Hematopoietic multipotent progenitor cell (in vitro differentiated cells): ENCODE measurements at regions not wholly inside any gene's neighbourhood (a gene's known extent, or its start where the extent isn't known, plus 50 kb on each side); places are given as distances from the start of the nearest gene placed in this dataset.
A peak's percentile ranks its signal among the peaks of the same experiment; 100 is the strongest.
"Not testable (repeated sequence)": the region's sequence is repeated elsewhere in the genome, so short reads cannot be mapped to it uniquely, and the experiment has no call there.

Source experiments
- DNase-seq, 3 donors: peaks; one replicate each; pipeline ENCODE4 v3.0.0-alpha.2; 2011 to 2015; ENCODE audit warnings: low read depth in 2 of 3, low spot score in 2 of 3

DNA sequence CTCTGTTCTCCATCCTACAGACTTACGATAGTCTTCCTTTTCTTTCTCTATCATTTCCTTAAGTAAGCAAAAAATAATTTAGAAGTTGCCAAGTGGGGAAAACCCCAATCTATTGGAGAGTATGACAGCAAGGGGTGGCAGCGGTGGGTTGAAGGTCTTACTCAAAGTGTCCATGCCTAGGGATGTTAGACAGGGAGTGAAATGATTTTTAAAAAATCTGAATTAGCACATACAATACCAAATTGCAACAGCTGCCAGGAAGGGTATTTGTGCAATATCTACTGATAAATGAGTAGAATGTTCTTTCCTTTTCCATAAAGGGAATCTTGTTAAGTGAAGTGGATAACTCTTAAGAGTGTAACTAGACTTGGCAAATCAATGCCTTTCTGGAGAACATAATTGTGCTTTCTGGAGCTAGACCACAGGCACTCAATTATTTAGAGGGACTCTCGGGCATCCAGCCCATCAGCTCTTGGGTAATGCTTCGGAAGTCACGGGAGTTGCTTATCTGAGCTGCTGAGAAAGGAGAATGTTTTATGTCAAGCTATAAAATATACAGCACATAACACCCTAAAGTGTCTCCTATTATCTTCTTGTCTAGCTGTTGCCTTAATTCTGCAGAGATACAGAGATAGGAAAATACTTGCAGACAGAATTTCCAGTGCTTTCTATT is 151.5 kb downstream of the KCNJ2 start:
- no peak for DNase-seq

DNA sequence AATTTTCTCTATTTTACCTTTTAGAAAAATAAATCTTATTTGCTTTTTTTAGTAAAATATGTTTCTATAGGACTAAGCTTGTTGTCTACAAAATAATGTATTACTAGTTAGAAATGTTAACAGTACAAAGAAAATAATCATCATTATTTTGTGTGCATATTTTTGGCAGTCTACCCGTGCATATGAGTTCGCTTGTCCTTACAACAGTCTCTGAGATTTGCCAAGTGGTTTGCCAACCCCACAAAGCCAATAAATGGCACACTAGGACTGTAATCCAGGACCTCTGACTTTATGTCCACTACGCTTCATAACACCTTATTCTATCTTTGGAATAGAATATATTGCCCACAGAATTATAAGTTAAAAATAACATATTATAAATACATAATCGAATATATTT is 152.0 kb downstream of the KCNJ2 start:
- no peak for DNase-seq

DNA sequence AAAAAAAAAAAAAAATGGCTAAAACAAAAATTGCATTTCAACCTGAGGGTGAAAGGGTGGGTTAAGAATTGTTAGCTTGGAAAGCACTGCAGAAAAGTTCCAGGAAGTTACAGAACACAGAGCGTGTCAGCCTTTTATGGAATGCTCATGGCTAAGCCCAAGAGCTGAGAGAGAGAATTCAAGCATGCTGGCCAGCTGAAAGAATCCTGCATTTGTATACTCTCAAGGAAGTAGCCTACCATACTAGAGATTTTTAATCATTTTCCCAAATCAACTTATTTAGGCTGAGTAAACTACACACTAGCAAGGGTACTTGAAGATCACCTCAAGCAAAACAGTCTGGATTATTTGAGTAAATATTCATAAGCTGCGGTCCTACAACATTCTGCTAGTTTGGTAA is 153.9 kb downstream of the KCNJ2 start:
- no peak for DNase-seq

DNA sequence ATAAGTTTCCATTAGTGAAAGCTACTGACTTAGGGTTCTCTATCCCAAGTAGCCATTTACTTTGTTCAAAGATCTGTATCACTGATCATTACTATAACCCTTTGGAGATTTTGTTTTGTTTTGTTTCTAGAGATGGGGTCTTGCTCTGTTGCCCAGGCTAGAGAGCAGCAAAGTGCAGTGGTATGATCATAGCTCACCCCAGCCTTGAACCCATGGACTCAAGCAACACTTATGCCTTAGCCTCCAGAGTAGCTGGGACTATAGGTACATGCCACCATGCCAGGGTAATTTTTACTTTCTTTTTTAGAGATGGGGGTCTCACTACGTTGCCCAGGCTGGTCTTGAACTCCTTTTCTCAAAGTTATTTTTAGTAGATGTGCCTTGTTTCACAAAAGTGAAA is 154.7 kb downstream of the KCNJ2 start:
- DNase-seq: no peak

DNA sequence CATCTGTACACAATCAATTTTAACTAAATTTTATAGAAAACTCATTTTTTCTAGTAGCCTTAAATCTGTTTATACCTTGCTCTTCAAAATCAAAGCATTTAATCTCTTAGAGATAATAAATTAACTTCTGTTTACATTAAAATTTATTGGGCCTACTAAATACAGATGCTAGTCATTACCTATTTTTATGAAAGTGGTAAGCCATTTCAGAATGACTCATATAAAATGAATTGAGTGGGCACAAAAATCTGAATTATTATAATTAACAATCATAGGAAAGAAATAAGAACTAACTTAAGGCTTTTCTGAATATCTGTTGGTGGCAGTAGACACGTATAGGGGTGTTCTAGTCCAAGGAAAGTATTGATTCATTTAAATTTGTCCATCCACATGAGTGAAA is 157.9 kb downstream of the KCNJ2 start:
- no peak for DNase-seq

DNA sequence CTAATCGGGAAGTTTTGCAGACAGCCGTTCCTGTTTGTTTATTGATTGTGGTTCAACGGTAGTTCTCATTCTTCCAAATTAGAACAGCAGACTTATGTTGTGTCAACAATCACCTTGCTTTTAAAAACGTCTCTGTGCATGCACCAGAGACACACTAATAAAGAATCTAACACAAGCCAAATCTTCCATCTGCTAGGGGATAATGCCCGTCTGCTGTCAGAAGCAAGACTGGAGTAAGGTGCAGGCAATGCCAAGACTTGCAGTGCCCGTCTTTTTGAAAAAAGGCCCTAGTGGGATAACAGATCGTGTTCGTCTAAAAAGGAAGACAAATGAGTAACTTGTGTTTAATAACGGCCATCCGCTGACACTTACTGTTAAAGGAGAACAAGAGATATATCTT is 158.4 kb downstream of the KCNJ2 start:
- DNase-seq: no peak

DNA sequence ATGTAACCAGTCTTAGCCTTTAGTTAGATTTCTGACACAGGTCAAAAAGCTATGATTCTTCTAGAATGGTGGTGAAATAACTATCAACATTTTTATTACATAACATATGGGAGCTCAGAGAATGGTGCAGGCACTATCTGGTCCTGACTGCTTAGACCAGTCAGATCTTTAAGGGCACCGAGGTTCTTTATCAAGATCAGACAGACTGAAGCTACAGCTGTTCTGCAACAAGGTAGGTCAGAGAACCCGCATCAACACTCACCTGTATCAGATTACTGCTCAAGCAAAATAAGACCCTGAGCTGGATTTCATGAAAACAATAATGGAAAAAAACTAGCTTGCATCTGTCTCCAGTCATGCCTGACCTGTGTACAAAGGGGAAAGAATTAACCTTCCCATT is 160.4 kb downstream of the KCNJ2 start:
- no peak for DNase-seq

DNA sequence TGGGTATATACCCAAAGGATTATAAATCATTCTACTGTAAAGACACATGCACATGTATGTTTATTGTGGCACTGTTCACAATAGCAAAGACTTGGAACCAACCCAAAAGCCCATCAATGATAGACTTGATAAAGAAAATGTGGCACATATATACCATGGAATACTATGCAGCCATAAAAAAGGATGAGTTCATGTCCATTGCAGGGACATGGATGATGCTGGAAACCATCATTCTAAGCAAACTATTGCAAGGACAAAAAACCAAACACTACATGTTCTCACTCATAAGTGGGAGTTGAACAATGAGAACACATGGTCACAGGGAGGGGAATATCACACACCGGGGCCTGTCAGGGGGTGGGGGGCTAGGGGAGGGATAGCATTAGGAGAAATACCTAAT is 161.7 kb downstream of the KCNJ2 start:
- DNase-seq: not testable (repeated sequence)

DNA sequence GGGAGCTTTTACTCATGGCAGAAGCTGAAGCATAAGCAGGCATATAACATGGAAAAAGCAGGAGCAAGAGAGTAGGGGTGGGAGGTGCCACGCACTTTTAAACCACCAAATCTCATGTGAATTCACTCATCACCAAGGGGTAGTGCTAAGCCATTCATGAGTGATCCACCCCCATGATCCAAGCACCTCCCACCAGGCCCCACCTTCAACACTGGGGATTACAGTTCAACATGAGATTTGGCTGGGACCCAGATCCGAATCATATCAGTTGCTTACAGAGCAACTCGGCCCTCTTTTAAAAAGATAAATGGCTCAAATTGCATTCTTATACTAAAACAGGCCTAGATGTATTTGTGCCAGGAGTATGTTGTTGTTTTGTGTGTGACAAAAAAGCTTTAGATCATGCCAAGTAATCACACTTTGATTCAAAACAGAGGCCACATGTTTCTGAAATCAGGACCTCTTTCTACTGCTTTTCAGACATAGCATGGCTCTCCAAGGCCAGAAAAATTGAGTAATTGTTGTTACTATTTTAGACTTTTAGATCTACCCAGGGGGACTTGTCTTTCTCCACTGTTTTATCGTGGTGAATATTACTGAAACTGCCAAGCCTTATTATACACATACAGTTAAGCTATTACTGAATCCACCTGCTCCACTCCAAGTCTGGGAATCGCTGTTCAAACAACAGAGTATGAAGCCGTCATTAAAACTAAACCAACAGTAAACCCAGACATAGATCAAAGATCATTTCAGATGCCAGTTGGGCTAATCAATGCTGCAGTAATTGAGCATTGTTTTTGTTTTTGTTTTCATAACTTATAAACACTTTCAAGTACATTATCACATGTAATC is 163.3 kb downstream of the KCNJ2 start:
- no peak for DNase-seq

DNA sequence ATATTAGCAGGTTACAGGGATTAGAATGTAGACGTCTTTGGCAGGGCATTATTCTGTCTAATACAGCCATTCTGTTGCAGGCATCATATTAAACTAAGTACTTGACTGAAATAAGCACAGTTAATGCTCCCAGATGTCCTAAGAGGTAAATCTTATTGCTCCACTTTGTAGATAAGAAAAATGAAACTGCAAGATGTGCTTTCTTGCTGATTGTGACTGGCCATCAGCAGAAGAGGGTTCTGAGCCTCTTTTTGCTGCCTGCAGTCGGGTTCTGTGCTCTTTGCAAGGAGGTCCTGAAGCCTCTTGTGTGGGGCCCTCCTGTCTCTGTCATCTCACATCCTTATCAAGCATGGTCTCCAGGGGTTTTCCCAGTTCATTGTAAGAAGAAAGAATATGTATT is 167.1 kb downstream of the KCNJ2 start:
- DNase-seq: no peak

DNA sequence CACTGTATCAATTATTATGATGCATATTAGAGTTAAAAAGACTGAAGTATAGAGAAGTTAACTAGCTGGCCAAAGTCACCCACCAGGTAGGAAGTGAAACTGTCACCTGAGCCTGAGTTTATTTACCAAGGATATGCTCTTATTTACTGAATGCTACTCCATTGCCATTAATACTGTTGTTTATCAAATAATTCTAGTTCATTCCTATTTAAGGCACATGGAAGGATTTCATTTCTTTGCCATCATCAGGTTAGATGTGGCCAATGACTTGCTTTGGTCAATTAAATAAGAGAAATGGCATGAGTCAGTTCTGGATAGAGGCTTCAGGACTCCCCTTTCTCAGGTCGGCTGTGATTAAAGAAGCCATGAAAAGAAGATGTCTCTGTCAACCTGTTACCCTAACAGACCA is 169.6 kb downstream of the KCNJ2 start:
- no peak for DNase-seq

DNA sequence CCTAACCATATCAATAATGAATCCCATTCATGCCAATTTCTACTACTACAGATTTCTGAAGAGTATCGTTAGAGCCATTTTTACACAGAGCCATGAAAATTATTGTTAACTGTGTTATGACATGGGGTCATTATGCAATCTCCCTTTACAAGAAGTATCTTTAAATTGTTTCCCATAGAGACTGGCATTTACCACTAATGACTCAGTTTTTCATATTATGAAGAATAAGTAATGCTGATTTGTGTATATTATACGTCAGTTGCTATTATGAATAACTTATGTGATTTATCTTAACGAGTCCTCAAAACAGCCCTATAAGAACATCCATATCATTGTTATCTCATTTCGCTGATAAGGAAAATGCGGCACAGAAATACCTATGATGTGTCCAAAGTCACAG is 173.8 kb downstream of the KCNJ2 start:
- no peak for DNase-seq

DNA sequence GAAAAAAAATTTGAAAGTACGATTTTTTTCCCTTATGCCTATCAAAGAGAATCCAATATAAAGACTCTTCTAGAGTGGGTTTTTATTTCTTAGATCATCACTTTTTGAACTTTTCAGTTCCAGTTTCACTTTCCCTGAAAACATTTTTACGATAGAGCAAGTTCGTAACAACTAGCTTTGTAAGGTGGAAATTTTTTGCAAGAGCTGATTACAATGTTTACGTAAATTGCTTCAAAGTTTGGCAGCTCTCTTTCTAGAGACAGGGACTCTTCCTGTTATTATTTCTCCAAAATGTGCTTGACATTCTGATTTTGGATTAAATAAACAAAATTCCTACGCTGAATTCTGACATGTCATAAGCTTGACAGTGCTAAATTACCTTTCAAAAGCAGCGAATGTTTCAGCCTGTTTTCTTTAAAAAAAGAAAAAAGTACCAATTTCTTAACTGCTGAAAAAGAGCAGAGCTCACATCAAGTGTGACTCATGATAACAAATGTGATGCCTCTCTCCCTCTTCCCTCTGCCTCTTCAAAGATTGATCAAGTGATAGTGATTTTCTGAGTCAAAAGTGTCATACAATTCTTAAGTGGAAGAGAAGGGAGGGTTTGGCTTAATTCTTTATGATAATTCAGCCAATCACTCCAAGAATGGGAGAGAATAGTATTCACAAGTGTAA is 175.2 kb downstream of the KCNJ2 start:
- DNase-seq: peak in 1 of 3 donors; percentile 46

DNA sequence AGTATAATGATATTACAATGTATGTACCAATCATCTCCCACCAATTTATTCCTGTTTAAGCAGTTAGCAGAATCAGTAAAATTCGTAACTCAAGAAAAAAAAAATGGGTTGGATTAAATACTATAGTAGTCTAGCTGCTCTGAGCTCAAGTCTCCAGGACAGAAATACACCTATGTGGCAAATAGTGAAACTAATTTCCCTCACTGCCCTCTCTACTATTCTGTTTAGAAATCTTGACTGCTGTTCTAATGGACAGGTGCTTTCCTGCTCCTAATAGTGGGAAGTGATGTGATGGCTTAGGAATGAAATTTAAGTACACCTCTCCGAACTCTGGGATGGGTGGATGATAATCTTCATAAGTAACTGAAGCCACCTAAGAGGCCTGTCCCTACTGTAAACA is 175.7 kb downstream of the KCNJ2 start:
- no peak for DNase-seq

DNA sequence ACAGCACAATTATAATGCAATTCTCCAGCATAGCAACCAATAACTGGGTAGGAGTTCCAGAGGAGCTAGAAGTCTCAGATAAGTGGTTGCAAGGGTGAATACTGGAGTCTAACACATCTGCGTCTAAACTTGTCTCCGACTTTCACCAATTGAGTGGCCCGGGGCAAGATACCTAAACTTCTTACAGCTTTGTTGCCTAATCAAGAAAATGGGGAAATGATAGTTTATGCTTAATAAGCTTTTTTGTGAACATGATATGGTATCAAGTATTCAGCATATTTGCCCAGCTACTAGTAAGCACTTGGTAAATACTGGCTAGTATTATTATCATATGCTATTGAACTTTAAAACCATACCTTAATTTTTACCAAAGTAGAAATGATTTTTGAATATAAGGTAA is 183.5 kb downstream of the KCNJ2 start:
- DNase-seq: no peak

DNA sequence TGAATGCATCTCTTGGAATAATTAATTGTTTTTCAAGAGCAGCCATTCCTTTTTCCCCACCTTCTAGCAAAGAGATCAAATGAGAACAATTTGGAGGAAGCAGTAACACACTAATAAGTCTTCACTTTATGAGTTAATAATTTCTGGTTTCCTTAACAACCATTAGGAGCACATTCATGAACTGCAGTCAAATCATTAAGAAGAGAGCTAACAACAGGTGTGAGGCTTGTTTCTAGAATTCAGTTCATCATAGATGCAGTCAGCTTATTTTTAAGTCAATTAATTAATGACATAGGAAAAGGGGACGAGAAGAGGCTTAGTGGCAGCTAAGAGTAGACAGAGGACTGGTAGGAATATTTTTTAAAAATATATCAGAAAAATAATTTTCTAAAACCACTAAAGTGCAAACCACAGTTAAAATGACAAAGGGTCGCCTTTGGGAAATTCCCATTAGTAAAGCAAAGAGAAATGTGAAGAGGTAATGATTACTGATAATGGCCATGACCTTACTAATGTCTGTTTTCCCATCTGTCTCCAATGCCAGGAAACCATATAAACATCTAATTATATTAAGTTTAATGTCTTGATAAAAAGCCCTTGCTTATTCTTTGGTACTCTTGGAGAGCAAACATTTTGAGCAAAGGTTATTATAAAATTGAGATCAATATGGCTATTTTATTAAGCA is 184.2 kb downstream of the KCNJ2 start:
- no peak for DNase-seq

DNA sequence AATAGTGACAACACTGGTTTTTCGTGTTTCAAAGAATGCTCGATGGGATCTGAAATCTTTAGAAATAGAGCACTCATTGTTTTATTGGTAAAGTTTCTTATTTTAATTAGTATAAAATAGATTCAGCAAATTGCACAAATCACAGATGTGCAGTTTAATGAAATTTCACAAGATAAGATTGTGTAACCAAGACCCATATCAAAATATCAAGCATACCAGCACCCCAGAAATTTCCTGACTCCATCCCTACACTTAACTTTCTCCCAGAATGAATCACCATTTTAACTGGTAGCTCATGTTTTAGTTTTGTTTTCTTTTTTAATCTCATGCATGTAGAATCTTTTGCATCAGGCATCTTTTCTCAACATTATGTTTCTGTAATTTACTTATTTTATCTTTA is 185.9 kb downstream of the KCNJ2 start:
- no peak for DNase-seq

DNA sequence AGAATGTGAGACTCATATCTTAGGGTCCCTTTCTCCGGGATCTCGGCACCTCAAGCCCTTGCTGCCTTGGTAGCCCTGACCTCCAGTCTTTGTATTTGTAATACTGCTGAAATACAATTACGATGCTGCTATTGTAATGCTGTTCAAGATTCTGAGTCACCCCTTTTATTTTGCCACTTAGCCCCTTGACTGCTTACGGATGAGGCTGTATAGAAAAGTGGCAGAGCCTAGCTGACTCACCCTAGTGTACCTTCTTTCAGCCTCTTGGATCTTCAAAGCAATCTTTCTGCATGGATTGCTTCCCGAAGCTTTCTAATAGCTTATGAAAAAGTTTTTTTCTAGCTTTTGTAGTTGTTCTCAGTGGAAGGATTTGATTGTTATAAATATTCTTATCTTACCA is 187.9 kb downstream of the KCNJ2 start:
- DNase-seq: no peak

DNA sequence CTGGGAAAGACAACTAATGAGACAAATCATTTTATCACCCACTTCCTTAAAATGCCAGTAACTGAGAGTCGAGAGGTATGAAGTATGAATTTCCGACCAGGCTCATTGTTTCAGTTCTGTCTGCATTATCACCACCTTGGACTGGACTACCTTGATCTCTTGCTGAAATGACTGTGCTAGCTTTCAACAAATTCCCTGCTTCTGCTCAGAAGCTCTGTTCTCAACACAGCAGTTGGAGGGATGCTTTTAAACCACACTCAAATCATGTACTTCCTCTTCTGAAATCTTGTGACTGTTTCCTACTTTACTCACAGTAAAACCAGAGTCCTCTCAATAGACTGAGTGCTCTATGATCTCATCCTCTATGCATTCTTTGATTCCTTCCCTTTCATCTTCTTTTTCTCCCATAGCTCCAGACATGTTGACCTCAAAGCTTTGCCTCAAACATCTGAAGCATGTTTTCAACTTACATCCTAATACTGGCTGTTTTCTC is 195.8 kb downstream of the KCNJ2 start:
- peak in 1 of 3 donors; percentile 50 for DNase-seq

DNA sequence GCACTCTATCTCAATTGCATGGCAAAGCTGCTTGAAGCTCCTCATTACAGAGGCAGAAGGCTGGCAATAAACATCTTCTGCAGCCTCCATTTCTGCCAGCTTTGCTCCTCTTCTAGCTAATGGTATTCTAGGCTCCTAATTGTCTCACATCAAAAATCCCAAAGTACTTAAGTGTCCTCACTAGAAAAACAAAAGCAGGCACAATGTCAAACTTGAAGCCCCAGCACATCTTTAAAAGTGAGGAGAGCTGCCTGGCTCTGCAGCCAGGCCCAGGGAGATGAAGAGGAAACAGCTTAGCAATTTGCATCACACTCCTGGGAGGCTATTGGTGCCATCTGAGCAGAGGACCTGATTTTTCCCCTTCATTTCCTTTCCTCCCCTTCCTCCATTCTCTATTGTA is 197.1 kb downstream of the KCNJ2 start:
- no peak for DNase-seq

DNA sequence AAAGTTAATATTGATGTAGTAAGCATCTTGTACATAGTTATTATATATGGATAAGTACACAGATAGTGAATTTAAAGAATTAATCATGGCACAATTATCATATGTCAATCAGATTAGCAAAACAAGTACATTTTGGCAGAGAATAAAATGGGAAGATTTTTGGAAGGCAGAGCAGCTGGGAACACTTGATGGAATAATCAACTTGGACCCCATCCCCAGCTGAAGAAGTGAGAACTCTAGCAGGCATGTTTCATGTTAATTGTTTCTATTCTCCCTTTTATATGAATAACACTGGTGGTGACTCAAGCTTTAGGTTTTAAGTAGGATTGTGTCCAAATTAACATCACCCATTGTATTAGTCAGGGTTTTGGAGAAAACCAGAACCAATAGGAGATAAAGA is 198.7 kb downstream of the KCNJ2 start:
- no peak for DNase-seq
